CD14-positive monocyte (primary cell): ENCODE measurements at regions not wholly inside any gene's neighbourhood (a gene's known extent, or its start where the extent isn't known, plus 50 kb on each side); places are given as distances from the start of the nearest gene placed in this dataset.

Source experiments
- DNase-seq, 3 donors: peaks; one replicate each; pipeline ENCODE4 v3.0.0-alpha.2; 2011 to 2022
- H2AFZ ChIP-seq: 2 replicates; pipeline ENCODE4 v1.6.0; 2012; ENCODE audit warnings: mild to moderate bottlenecking, low read depth, low read length, inconsistent platforms; ENCODE audit not compliant: insufficient read depth, poor library complexity, severe bottlenecking
- H3K27ac ChIP-seq, 2 donors: 1 replicate in 1 of 2; 2 replicates in 1 of 2; pipeline ENCODE4 v1.5.1; 2012 to 2013; ENCODE audit warnings: low read length in 2 of 2, control low read depth in 1 of 2, inconsistent platforms in 1 of 2, low read depth in 1 of 2, mild to moderate bottlenecking in 1 of 2
- H3K27me3 ChIP-seq, 2 donors: one replicate each; pipeline versions ENCODE4 v1.6.0 to v1.6.1; 2011 to 2013; ENCODE audit warnings: low read length in 2 of 2; ENCODE audit not compliant: control insufficient read depth in 2 of 2, insufficient read depth in 2 of 2
- H3K36me3 ChIP-seq, 2 donors: replicated peaks in 1 of 2; 1 replicate in 1 of 2; 2 replicates in 1 of 2; pipeline versions ENCODE4 v1.5.1 to v1.6.1; 2012 to 2013; ENCODE audit warnings: low read length in 2 of 2, control low read depth in 1 of 2, inconsistent platforms in 1 of 2, mild to moderate bottlenecking in 1 of 2; ENCODE audit not compliant: insufficient read depth in 2 of 2, control insufficient read depth in 1 of 2
- H3K4me1 ChIP-seq, 2 donors: 1 replicate in 1 of 2; 2 replicates in 1 of 2; pipeline versions ENCODE4 v1.5.1 to v1.6.1; 2012 to 2013; ENCODE audit warnings: low read length in 2 of 2, control low read depth in 1 of 2, inconsistent platforms in 1 of 2, mild to moderate bottlenecking in 1 of 2, moderate library complexity in 1 of 2; ENCODE audit not compliant: insufficient read depth in 2 of 2, control insufficient read depth in 1 of 2
- H3K4me2 ChIP-seq: replicated peaks from 2 replicates; pipeline ENCODE3; 2012; ENCODE audit warnings: low read length, moderate library complexity, mild to moderate bottlenecking; ENCODE audit not compliant: poor library complexity, severe bottlenecking; ENCODE audit errors: extremely low read depth
- H3K4me3 ChIP-seq, 3 experiments: fragments of 200-600 bp in 1 of 3; sonication (generic) in 1 of 3; replicated peaks in 1 of 3; 1 replicate in 2 of 3; 2 replicates in 1 of 3; pipeline ENCODE4 v1.5.1; 2011 to 2013; ENCODE audit warnings: low read length in 3 of 3, mild to moderate bottlenecking in 3 of 3, control low read depth in 2 of 3, low read depth in 2 of 3, inconsistent platforms in 1 of 3, moderate library complexity in 1 of 3
- H3K79me2 ChIP-seq: 2 replicates; pipeline ENCODE4 v1.6.0; 2012; ENCODE audit warnings: mild to moderate bottlenecking, control low read depth, inconsistent platforms, low read length, moderate library complexity; ENCODE audit not compliant: insufficient read depth
- H3K9ac ChIP-seq: 2 replicates; pipeline ENCODE4 v1.6.0; 2017; ENCODE audit warnings: low read length, mild to moderate bottlenecking; ENCODE audit not compliant: insufficient read depth, poor library complexity, severe bottlenecking
- H3K9me3 ChIP-seq, 2 donors: replicated peaks in 1 of 2; 1 replicate in 1 of 2; 2 replicates in 1 of 2; pipeline versions ENCODE4 v1.5.1 to v1.6.1; 2012 to 2013; ENCODE audit warnings: low read length in 2 of 2, control low read depth in 1 of 2; ENCODE audit not compliant: control insufficient read depth in 1 of 2, insufficient read depth in 1 of 2
- H4K20me1 ChIP-seq: 2 replicates; pipeline ENCODE4 v1.6.0; 2012; ENCODE audit warnings: mild to moderate bottlenecking, low read length, control low read depth, moderate library complexity; ENCODE audit not compliant: insufficient read depth
- H3K27ac Mint-ChIP-seq, 7 donors: one replicate each; pipeline ENCODE4 v1.8.0; 2020; ENCODE audit warnings: mild to moderate bottlenecking in 7 of 7, mixed read lengths in 7 of 7, moderate library complexity in 6 of 7, inconsistent platforms in 2 of 7
- H3K27me3 Mint-ChIP-seq, 3 donors: one replicate each; pipeline ENCODE4 v1.8.0; 2021 to 2022; ENCODE audit warnings: low read depth in 3 of 3, mild to moderate bottlenecking in 3 of 3, mixed read lengths in 3 of 3, moderate library complexity in 3 of 3, inconsistent platforms in 1 of 3
- H3K36me3 Mint-ChIP-seq, 2 donors: one replicate each; pipeline ENCODE4 v1.8.0; 2020; ENCODE audit warnings: mixed read lengths in 2 of 2, inconsistent platforms in 1 of 2, mild to moderate bottlenecking in 1 of 2
- H3K4me1 Mint-ChIP-seq: one replicate; pipeline ENCODE4 v1.8.0; 2020; ENCODE audit warnings: mild to moderate bottlenecking, mixed read lengths
- H3K4me3 Mint-ChIP-seq, 2 donors: one replicate each; pipeline ENCODE4 v1.8.0; 2020; ENCODE audit warnings: mild to moderate bottlenecking in 2 of 2, mixed read lengths in 2 of 2, moderate library complexity in 1 of 2
- H3K9me3 Mint-ChIP-seq, 7 donors: one replicate each; pipeline ENCODE4 v1.8.0; 2020 to 2022; ENCODE audit warnings: mixed read lengths in 7 of 7, mild to moderate bottlenecking in 6 of 7, moderate library complexity in 6 of 7, inconsistent platforms in 2 of 7
- WGBS: methylation state at CpG from one replicate; pipeline ENCODE4 v1.1.5; 2013; ENCODE audit warnings: missing lambda C conversion rate; ENCODE audit not compliant: insufficient coverage; 5-methylcytosine and 5-hydroxymethylcytosine counted together
- intact Hi-C, 2 donors: fragments of 100-400 bp; cut with micrococcal nuclease; formaldehyde crosslinking; loops; one replicate each; pipeline versions ENCODE4 v1.15.0 to v1.15.1; 2023
- TF ChIP-seq, protein P1 (sequence below): fragments of 200-600 bp; IDR thresholded peaks from one replicate; pipeline ENCODE4 v1.8.0; 2022; ENCODE audit warnings: antibody characterized with exemption, mild to moderate bottlenecking

DNA sequence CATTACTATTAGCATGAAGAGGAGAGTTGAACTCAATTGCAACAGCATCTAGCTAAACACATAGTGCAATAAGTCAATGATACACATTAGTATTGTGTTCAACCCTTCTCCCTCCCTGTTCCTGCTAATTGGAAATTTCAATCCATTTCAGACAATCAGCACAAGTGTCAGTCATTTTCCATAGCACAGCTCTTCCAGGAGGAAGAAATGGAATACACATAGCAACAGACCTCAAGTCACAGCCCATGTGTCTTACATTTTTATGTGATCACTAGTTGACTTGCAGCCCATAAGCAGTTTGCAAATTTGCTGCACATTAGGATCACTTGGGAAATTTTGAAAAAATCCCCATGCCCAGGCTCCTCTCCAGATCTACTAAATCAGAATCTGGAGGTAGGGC is 636.9 kb downstream of the TLE4 start:
- no peaks in the 10 kb centered on the region for H3K36me3 ChIP-seq
- H3K27me3 Mint-ChIP-seq, result no peaks in the 10 kb centered on the region
- H4K20me1 ChIP-seq, result no peaks in the 10 kb centered on the region
- H2AFZ ChIP-seq, result no peak overlapping the region
- peaks cover 6 to 23% (median 14%) of the 10 kb centered on the region in 7 donors for H3K9me3 Mint-ChIP-seq
- no peak for DNase-seq
- intact Hi-C loops, result no loop called here
- no peaks in the 10 kb centered on the region for H3K79me2 ChIP-seq
- H3K4me2 ChIP-seq, result no peak overlapping the region
- no peak overlapping the region for H3K4me3 Mint-ChIP-seq
- H3K4me3 ChIP-seq, result no peak overlapping the region
- TF ChIP-seq, protein P1, sequence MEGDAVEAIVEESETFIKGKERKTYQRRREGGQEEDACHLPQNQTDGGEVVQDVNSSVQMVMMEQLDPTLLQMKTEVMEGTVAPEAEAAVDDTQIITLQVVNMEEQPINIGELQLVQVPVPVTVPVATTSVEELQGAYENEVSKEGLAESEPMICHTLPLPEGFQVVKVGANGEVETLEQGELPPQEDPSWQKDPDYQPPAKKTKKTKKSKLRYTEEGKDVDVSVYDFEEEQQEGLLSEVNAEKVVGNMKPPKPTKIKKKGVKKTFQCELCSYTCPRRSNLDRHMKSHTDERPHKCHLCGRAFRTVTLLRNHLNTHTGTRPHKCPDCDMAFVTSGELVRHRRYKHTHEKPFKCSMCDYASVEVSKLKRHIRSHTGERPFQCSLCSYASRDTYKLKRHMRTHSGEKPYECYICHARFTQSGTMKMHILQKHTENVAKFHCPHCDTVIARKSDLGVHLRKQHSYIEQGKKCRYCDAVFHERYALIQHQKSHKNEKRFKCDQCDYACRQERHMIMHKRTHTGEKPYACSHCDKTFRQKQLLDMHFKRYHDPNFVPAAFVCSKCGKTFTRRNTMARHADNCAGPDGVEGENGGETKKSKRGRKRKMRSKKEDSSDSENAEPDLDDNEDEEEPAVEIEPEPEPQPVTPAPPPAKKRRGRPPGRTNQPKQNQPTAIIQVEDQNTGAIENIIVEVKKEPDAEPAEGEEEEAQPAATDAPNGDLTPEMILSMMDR, result no peak
- H3K4me1 Mint-ChIP-seq, result no peaks in the 10 kb centered on the region
- no peaks in the 10 kb centered on the region for H3K36me3 Mint-ChIP-seq
- H3K27me3 ChIP-seq, result no peaks in the 10 kb centered on the region
- H3K27ac Mint-ChIP-seq, result no peak overlapping the region
- no peaks in the 10 kb centered on the region for H3K4me1 ChIP-seq
- H3K27ac ChIP-seq, result no peak overlapping the region
- H3K9me3 ChIP-seq, result peaks cover 27 to 33% of the 10 kb centered on the region in 2 donors
- H3K9ac ChIP-seq, result no peak overlapping the region

- Mint-ChIP-seq H3K27me3 (peaks cover 0 to 3% (median 0%) of the 10 kb centered on the region in 3 donors), H3K9me3 (peaks cover under 1 to 5% (median 3%) of the 10 kb centered on the region in 7 donors), H3K36me3 (no peaks in the 10 kb centered on the region), H3K4me3 (no peak overlapping the region), H3K4me1 (no peaks in the 10 kb centered on the region), H3K27ac (no peak overlapping the region)
- H3K9me3 ChIP-seq, result peaks cover 4 to 8% of the 10 kb centered on the region in 2 donors
- H3K9ac ChIP-seq, result no peak overlapping the region
- TF ChIP-seq, protein P1, result no peak
- no peaks in the 10 kb centered on the region for H4K20me1 ChIP-seq
- no CpG with 5 or more reads among the region's 2 CpGs for WGBS
- H3K27ac ChIP-seq, result no peak overlapping the region
- no peaks in the 10 kb centered on the region for H3K4me1 ChIP-seq
- H2AFZ ChIP-seq, result no peak overlapping the region
- H3K79me2 ChIP-seq, result no peaks in the 10 kb centered on the region
- H3K27me3 ChIP-seq, result no peaks in the 10 kb centered on the region
- no peaks in the 10 kb centered on the region for H3K36me3 ChIP-seq
- intact Hi-C loops, result no loop called here
- no peak overlapping the region for H3K4me2 ChIP-seq
- DNase-seq, result no peak
- no peak overlapping the region for H3K4me3 ChIP-seq
These were observed 632.3 kb downstream of the TLE4 start for GRCh38 chr9:80204054-80204453.
